SK-N-MC (cell line): ENCODE measurements at regions not wholly inside any gene's neighbourhood (a gene's known extent, or its start where the extent isn't known, plus 50 kb on each side); places are given as distances from the start of the nearest gene placed in this dataset.

ENCODE experiments used
- EZH2 ChIP-seq: fragments of 200-600 bp; sonication (generic); IDR thresholded peaks from one replicate; pipeline ENCODE4 v1.6.1; 2017; ENCODE audit warnings: antibody characterized with exemption
- FOXP2 ChIP-seq: optimal IDR thresholded peaks from 2 replicates; pipeline ENCODE3; 2011; ENCODE audit warnings: mild to moderate bottlenecking, moderate library complexity; ENCODE audit not compliant: insufficient read depth; ENCODE audit errors: extremely low read length, control extremely low read depth
- POLR2AphosphoS5 ChIP-seq: IDR thresholded peaks from 2 replicates; pipeline ENCODE4 v1.6.1; 2012; ENCODE audit warnings: mild to moderate bottlenecking, low read depth, low read length, borderline replicate concordance

- TF ChIP-seq EZH2 (no peak), POLR2AphosphoS5 (no peak), FOXP2 (no peak)
Measured at GRCh38 chrX:39678914-39679313, 418.8 kb downstream of the BCOR start.
